ENCODE measurements at regions not wholly inside any gene's neighbourhood (a gene's known extent, or its start where the extent isn't known, plus 50 kb on each side); places are given as distances from the start of the nearest gene placed in this dataset.

DNA sequence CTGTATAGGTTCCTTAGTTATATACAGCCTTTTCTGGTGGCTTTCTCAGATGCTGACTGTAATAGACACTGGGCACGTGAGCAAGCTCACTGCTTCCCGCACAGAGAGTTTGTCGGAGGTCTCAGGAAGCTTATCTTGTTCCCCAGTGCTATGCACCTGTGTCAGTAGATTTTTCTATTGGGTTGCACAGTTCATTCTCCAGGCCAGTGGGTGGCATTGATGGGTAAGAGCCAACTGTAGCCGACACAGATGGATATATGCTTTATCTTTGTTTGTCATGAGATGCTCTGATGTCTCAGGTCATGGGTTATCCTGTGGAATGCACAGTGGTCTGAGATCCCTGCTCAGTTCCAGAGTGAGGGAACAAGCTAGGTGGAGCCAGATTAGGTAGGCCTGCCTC, 293.0 kb downstream of the GRB14 start:
- Histone ChIP-seq H3K27me3 (ENCODE audit: control insufficient read depth in 2 of 2, insufficient read depth in 2 of 2, low read length in 2 of 2) (no peaks in the 10 kb centered on the region), H4K20me1 (replicated peaks; ENCODE audit: control insufficient read depth, extremely low read depth, insufficient read depth, low read length) (no peaks in the 10 kb centered on the region), H3K36me3 (ENCODE audit: control insufficient read depth in 2 of 2, extremely low read depth in 1 of 2, insufficient read depth in 2 of 2, low read length in 2 of 2) (no peaks in the 10 kb centered on the region), H3K9me1 (replicated peaks; ENCODE audit: control insufficient read depth, extremely low read depth, insufficient read depth, low read length) (no peaks in the 10 kb centered on the region), H3K9ac (replicated peaks; ENCODE audit: extremely low read depth, insufficient read depth, low read length) (no peak overlapping the region), H3K4me3 (replicated peaks in 1 of 3; ENCODE audit: insufficient read depth in 1 of 3, low read depth in 1 of 3, low read length in 3 of 3) (no peak overlapping the region), H3K27ac (ENCODE audit: insufficient read depth, low read depth, low read length) (no peak overlapping the region), H3K9me3 (replicated peaks; ENCODE audit: control insufficient read depth, insufficient read depth, low read length) (no peaks in the 10 kb centered on the region), H3K79me2 (ENCODE audit: control insufficient read depth, insufficient read depth, low read length) (no peaks in the 10 kb centered on the region), H3K4me2 (ENCODE audit: insufficient read depth, low read length) (no peak overlapping the region), H2AFZ (ENCODE audit: low read depth, low read length) (no peak overlapping the region), H3K4me1 (ENCODE audit: control insufficient read depth, extremely low read depth, insufficient read depth, low read length) (no peaks in the 10 kb centered on the region)
- intact Hi-C loops (cut with micrococcal nuclease), result no loop called here
- BruUV-seq (replicated peaks), result no TSS peak
- DNase-seq (ENCODE audit: low read depth, low spot score) (no peak), FAIRE-seq (no peak)
- CTCF ChIA-PET, result no interaction called here
- POLR2A ChIA-PET, result no interaction called here
- dilution Hi-C loops (cut with MboI; ENCODE audit: extremely low pct_ligation_motif_present, low sequenced_read_pairs), result no loop called here
- TF ChIP-seq GATA2 (IDR thresholded peaks at IDR 0.05; ENCODE audit: insufficient read depth, insufficient read length, low read depth, low read length), result no peak
- no peak for TF ChIP-seq POLR2A (IDR thresholded peaks at IDR 0.05; ENCODE audit: low read depth, low read length)
- no peak for TF ChIP-seq EZH2 (IDR thresholded peaks at IDR 0.05; ENCODE audit: borderline replicate concordance, low read depth, low read length, severe bottlenecking)
- TF ChIP-seq FOS (IDR thresholded peaks at IDR 0.05; ENCODE audit: borderline replicate concordance, insufficient read depth, low read length), result no peak
- TF ChIP-seq POLR2AphosphoS5 (IDR thresholded peaks at IDR 0.05; ENCODE audit: insufficient read depth, low read depth, low read length), result no peak
- no peak for TF ChIP-seq JUN (IDR thresholded peaks at IDR 0.05; ENCODE audit: borderline replicate concordance, insufficient read depth, insufficient read length, low read depth)
- TF ChIP-seq, protein P1, sequence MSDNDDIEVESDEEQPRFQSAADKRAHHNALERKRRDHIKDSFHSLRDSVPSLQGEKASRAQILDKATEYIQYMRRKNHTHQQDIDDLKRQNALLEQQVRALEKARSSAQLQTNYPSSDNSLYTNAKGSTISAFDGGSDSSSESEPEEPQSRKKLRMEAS (IDR thresholded peaks at IDR 0.05; ENCODE audit: insufficient read depth, insufficient read length), result no peak
- TF ChIP-seq MYC (IDR thresholded peaks at IDR 0.05; ENCODE audit: low read depth, low read length), result no peak
- TF ChIP-seq, protein P2, sequence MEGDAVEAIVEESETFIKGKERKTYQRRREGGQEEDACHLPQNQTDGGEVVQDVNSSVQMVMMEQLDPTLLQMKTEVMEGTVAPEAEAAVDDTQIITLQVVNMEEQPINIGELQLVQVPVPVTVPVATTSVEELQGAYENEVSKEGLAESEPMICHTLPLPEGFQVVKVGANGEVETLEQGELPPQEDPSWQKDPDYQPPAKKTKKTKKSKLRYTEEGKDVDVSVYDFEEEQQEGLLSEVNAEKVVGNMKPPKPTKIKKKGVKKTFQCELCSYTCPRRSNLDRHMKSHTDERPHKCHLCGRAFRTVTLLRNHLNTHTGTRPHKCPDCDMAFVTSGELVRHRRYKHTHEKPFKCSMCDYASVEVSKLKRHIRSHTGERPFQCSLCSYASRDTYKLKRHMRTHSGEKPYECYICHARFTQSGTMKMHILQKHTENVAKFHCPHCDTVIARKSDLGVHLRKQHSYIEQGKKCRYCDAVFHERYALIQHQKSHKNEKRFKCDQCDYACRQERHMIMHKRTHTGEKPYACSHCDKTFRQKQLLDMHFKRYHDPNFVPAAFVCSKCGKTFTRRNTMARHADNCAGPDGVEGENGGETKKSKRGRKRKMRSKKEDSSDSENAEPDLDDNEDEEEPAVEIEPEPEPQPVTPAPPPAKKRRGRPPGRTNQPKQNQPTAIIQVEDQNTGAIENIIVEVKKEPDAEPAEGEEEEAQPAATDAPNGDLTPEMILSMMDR (IDR thresholded peaks at IDR 0.05; ENCODE audit: extremely low read depth in 1 of 2, insufficient read depth in 1 of 2, low read depth in 1 of 2, low read length in 2 of 2), result no peak

All from endothelial cell of umbilical vein (primary cell).